ENCODE measurements at regions not wholly inside any gene's neighbourhood (a gene's known extent, or its start where the extent isn't known, plus 50 kb on each side); places are given as distances from the start of the nearest gene placed in this dataset.
"Not testable (repeated sequence)": the region's sequence is repeated elsewhere in the genome, so short reads cannot be mapped to it uniquely, and the experiment has no call there.

DNA sequence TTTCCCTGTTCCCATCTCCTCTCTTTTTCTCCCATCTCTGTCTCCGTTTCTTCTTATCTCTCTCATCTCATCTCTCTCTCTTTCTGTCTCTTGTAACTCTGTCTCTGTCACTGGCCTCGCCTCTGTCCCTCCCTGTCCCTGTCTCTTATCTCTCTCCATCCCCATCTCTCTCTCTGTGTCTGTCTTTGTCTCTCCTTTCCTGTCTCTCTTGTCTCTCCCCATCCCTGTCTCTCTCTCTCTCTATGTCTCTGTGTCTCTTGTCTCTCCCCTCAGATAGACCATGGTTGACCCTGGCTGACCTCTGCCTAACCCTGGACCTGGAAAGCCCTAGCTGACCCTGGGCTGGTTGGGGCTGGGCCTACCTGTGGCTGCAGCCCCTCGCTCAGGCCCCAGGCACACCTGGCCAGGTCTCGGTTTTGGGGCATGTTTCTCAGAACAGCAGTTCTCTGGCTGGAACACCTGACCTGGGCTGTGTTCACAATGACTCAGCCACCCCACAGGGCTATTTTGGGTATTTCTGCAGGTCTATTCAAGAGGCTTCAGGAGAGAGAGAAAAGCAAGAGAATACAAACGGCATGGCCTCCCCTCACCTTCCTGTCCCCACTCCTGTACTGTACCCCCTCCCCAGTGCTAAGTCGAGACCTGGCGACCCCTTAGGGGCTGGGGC lies 174.4 kb downstream of the TMEM121 start:
- TF ChIP-seq, protein P1, sequence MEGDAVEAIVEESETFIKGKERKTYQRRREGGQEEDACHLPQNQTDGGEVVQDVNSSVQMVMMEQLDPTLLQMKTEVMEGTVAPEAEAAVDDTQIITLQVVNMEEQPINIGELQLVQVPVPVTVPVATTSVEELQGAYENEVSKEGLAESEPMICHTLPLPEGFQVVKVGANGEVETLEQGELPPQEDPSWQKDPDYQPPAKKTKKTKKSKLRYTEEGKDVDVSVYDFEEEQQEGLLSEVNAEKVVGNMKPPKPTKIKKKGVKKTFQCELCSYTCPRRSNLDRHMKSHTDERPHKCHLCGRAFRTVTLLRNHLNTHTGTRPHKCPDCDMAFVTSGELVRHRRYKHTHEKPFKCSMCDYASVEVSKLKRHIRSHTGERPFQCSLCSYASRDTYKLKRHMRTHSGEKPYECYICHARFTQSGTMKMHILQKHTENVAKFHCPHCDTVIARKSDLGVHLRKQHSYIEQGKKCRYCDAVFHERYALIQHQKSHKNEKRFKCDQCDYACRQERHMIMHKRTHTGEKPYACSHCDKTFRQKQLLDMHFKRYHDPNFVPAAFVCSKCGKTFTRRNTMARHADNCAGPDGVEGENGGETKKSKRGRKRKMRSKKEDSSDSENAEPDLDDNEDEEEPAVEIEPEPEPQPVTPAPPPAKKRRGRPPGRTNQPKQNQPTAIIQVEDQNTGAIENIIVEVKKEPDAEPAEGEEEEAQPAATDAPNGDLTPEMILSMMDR (IDR thresholded peaks at IDR 0.05) = no peak
- Histone ChIP-seq H3K9me3 (no peaks in the 10 kb centered on the region), H3K4me3 (no peak overlapping the region), H3K4me1 (ENCODE audit: low read depth) (no peaks in the 10 kb centered on the region), H3K36me3 (ENCODE audit: low read depth) (no peaks in the 10 kb centered on the region)
- intact Hi-C loops (cut with DNase I, micrococcal nuclease) = loop anchor here in 1 of 2 donors (10.0 kb wide), 1 partner anchor 116 kb away; no protein-coding TSS in a partner anchor
- ATAC-seq (peak; percentile 8), DNase-seq (no peak)

DNA sequence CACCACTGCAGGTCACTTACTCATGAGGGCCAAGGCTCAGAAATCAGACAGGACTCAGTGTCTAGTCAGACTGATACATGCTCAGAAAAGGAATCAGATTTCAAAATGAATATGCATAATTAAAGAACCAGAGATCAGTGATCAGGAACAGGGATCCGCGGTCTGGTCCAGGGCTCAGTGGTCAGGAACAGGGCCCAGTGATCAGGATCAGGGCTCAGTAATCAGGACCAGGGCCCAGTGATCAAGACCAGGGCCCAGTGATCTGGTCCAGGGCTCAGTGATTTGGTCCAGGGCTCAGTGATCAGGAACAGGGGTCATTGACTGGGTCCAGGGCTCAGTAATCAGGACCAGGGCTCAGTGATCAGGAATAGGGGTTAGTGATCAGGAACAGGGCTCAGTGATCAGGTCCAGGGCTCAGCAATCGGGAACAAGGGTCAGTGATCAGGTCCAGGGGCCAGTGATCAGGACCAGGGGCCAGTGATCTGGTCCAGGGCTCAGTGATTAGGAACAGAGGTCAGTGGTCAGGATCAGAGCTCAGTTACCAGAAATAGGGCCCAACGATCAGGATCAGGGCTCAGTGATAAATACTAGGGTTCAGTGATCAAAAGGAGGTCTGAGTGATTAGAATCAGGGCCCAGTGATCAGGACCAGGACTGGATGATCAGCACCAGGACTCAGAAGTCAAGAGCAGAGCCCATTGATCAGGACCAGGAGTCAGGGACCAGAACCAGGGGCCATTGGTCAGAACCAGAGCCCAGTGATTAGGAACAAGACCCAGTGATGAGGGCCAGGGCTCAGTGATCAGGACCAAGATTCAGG lies 175.3 kb downstream of the TMEM121 start:
- DNase-seq (no peak), ATAC-seq (no peak)
- TF ChIP-seq, protein P1 (IDR thresholded peaks at IDR 0.05) = no peak
- Histone ChIP-seq H3K4me1 (ENCODE audit: low read depth) (no peaks in the 10 kb centered on the region), H3K4me3 (no peak overlapping the region), H3K36me3 (ENCODE audit: low read depth) (no peaks in the 10 kb centered on the region), H3K9me3 (no peaks in the 10 kb centered on the region)
- intact Hi-C loops (cut with DNase I, micrococcal nuclease) = loop anchor here in 1 of 2 donors (10.0 kb wide), 1 partner anchor 117 kb away; no protein-coding TSS in a partner anchor

DNA sequence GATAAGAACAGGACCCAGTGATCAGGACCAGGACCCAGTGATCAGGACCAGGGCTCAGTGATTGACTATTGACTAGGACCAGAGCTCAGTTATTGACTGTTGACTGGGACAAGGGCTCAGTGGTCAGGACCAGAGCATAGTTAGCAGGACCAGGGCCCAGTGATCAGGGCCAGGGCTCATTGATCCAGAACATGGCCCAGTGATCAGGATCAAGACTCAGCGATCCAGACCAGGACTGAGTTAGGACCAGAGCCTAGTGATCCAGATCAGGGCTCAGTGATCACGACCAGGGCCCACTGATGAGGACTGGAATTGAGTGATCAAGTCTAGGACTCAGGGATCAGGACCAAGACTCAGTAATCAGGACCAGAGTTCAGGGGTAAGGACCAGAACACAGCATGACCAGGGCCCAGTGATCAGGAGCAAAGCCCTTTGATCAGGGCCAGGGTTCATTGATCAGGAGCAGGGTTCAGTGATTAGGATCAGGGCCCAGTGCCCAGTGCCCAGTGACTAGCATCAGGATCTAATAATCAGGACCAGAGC lies 176.0 kb downstream of the TMEM121 start:
- Histone ChIP-seq H3K4me1 (ENCODE audit: low read depth) (no peaks in the 10 kb centered on the region), H3K9me3 (no peaks in the 10 kb centered on the region), H3K4me3 (no peak overlapping the region), H3K36me3 (ENCODE audit: low read depth) (no peaks in the 10 kb centered on the region)
- no peak for ATAC-seq
- TF ChIP-seq, protein P1 (IDR thresholded peaks at IDR 0.05) = no peak
- intact Hi-C loops (cut with DNase I, micrococcal nuclease) = loop anchor here in 1 of 2 donors (10.0 kb wide), 1 partner anchor 118 kb away; no protein-coding TSS in a partner anchor
- no peak for DNase-seq

DNA sequence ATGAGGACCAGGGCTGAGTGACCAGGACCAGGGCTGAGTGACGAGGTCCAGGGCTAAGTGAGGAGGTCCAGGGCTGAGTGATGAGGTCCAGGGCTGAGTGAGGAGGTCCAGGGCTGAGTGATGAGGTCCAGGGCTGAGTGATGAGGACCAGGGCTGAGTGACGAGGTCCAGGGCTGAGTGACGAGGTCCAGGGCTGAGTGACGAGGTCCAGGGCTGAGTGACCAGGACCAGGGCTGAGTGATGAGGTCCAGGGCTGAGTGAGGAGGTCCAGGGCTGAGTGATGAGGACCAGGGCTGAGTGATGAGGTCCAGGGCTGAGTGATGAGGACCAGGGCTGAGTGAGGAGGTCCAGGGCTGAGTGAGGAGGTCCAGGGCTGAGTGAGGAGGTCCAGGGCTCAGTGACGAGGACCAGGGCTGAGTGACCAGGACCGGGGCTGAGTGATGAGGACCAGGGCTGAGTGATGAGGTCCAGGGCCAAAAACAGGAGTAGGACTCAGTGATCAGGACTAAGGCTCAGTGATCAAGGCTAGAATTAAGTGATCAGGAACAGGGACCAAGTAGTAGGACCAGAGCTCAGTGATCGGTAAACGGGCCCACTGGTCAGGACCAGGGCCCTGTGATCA lies 176.8 kb downstream of the TMEM121 start:
- intact Hi-C loops (cut with DNase I, micrococcal nuclease) = loop anchor here in 1 of 2 donors (10.0 kb wide), 1 partner anchor 118 kb away; no protein-coding TSS in a partner anchor
- not testable (repeated sequence) for H3K4me1 ChIP-seq (ENCODE audit: low read depth); H3K36me3 ChIP-seq (ENCODE audit: low read depth); H3K4me3 ChIP-seq; H3K9me3 ChIP-seq; ATAC-seq; DNase-seq

DNA sequence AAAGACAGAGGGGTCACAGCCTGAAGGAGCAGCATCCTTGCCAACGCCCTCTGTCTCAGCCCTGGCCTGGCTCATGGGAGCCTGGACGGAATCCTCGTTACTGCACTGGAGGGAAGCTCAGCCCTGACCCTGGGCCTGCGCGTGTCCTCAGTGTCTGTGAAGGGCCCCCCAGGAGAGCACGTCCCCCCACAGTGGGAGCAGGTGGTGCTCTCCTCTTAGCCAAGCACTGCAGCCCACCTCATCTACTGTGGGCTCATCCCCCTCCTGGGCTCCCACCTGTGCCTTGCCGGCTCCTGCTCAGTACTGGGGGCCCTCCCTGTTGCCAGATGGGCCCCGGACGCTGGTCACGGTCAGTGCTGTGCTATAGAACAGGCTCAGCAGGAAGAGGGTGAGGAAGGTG lies 177.7 kb downstream of the TMEM121 start:
- not testable (repeated sequence) for H3K4me1 ChIP-seq (ENCODE audit: low read depth); ATAC-seq; DNase-seq; H3K36me3 ChIP-seq (ENCODE audit: low read depth); H3K9me3 ChIP-seq; H3K4me3 ChIP-seq
- intact Hi-C loops (cut with DNase I, micrococcal nuclease) = loop anchor here in 1 of 2 donors (10.0 kb wide), 1 partner anchor 119 kb away; no protein-coding TSS in a partner anchor

DNA sequence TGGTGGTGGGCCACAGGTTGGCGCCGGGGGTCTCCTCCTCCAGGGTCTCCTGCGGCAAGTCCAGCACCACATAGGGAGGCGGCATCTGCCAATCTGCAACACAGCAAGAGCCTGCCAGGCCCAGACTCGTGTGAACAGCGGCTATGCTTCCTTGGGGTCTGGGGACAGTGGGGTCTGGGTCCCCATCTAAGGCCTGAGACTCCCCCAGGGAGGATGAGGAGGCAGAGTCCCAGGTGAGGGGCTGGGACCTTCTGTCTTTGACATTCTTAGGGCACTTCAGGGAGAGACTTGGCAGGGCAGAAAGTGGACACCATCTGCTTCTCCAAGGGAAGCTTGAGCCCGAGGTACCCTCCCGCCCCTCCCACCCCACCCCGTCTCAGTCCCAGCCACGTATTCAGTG lies 178.1 kb downstream of the TMEM121 start:
- DNase-seq; ATAC-seq; H3K4me1 ChIP-seq (ENCODE audit: low read depth); H3K9me3 ChIP-seq; H3K36me3 ChIP-seq (ENCODE audit: low read depth); H3K4me3 ChIP-seq: not testable (repeated sequence)
- intact Hi-C loops (cut with DNase I, micrococcal nuclease) = loop anchor here in 1 of 2 donors (10.0 kb wide), 1 partner anchor 120 kb away; no protein-coding TSS in a partner anchor

DNA sequence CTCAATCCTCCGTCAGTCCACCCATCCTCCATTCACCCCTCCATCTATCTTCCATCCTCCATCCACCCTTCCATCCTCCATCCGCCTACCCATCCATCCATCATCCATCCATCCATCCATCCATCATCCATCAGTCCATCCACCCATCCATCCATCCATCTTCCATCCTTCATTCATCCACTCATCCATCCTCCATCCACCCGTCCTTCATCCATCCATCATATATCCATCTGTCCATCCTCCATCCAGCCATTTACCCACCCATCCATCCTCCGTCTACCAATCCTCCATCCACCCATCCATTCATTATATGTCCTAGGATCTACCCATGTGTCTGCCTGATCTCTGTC lies 179.1 kb downstream of the TMEM121 start:
- H3K4me3 ChIP-seq; ATAC-seq; DNase-seq; H3K36me3 ChIP-seq (ENCODE audit: low read depth); H3K9me3 ChIP-seq; H3K4me1 ChIP-seq (ENCODE audit: low read depth): not testable (repeated sequence)
- intact Hi-C loops (cut with DNase I, micrococcal nuclease) = loop anchor here (5.0 to 10.0 kb wide), 2 partner anchors 118 to 121 kb away; no protein-coding TSS in a partner anchor

DNA sequence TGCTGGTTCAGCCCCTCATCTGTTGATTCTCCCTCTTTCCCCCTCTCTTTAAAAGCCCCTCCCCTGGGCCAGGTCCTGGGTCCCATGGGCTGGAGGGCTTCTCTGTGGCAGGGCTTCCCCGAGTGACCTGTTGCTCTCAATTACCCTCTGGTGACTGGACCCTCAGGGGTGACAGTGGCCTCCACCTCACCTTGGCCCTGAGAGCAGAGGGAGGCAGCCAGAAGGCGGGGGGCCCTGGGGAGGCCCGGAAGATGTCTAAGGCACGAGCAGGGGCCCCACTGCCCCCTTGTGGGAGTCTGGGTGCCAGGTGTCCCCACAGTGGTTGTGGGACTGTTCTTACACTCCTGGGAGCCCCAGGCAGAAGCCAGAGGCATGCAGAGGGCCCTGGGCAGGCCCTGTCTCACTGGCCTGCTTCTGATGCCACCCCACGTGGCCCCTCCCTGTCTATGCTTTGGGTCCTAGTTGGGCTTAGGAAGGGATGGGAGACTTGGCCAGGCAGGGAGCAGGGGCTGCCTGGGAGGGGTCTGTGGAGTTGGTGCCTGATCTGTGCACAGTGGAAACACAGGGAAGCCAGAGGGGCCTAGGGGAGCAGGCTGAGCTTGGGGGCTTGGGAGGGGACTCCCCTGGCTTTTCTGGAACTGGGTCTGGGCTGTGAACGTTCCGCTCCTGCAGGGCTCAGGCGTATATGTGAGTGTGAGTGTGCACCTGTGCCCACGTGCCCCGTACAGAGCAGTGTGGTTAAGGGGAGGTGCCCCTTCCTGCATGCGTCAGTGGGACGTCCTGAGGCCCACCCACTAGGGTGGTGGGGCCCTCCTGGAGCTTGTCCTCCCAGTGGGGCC lies 179.7 kb downstream of the TMEM121 start:
- not testable (repeated sequence) for H3K9me3 ChIP-seq; H3K36me3 ChIP-seq (ENCODE audit: low read depth); H3K4me1 ChIP-seq (ENCODE audit: low read depth); H3K4me3 ChIP-seq
- ATAC-seq (peak; percentile 52), DNase-seq (peak in 2 of 3 donors; percentile 37 to 52)
- intact Hi-C loops (cut with DNase I, micrococcal nuclease) = loop anchor here (5.0 to 10.0 kb wide), 2 partner anchors 119 to 121 kb away; no protein-coding TSS in a partner anchor

DNA sequence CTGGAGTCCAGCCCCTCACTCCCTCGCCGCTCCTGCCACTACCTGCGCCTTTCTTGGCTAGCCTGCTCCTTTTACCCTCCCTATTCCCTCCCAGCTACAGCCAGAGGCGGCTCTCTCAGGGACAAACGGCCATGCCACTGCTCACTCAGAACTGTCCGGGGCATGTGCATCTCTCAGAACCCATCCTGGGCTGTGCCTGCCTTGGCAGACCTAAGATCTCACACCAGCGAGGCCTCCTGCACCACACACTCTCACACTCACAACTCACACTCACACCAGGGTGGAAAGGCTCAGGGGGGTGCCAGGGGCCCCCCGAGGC lies 180.3 kb downstream of the TMEM121 start:
- H3K4me1 ChIP-seq (ENCODE audit: low read depth); H3K4me3 ChIP-seq; ATAC-seq; H3K9me3 ChIP-seq; H3K36me3 ChIP-seq (ENCODE audit: low read depth): not testable (repeated sequence)
- intact Hi-C loops (cut with DNase I, micrococcal nuclease) = loop anchor here (5.0 to 10.0 kb wide), 2 partner anchors 119 to 122 kb away; no protein-coding TSS in a partner anchor
- DNase-seq = peak in 1 of 3 donors; percentile 61

DNA sequence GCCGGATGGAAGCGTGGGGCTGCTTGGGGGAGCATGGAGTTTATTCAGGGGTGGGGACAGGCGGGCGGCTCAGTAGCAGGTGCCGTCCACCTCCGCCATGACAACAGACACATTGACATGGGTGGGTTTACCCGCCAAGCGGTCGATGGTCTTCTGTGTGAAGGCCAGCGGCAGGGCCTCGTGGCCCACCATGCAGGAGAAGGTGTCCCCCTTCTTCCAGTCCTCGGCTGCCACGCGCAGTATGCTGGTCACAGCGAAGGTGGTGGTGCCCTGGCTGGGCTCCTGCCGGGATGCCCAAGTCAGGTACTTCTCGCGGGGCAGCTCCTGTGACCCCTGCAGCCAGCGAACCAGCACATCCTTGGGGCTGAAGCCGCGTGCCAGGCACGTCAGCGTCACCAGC lies 180.7 kb downstream of the TMEM121 start:
- ATAC-seq (peak; percentile 12), DNase-seq (peak in 1 of 3 donors; percentile 52)
- H3K4me3 ChIP-seq; H3K4me1 ChIP-seq (ENCODE audit: low read depth); H3K9me3 ChIP-seq; H3K36me3 ChIP-seq (ENCODE audit: low read depth): not testable (repeated sequence)
- intact Hi-C loops (cut with DNase I, micrococcal nuclease) = loop anchor here (5.0 to 10.0 kb wide), 2 partner anchors 120 to 122 kb away; no protein-coding TSS in a partner anchor

Data from mucosa of descending colon (tissue), 3 donors.